ENCODE measurements at regions not wholly inside any gene's neighbourhood (a gene's known extent, or its start where the extent isn't known, plus 50 kb on each side); places are given as distances from the start of the nearest gene placed in this dataset.

DNA sequence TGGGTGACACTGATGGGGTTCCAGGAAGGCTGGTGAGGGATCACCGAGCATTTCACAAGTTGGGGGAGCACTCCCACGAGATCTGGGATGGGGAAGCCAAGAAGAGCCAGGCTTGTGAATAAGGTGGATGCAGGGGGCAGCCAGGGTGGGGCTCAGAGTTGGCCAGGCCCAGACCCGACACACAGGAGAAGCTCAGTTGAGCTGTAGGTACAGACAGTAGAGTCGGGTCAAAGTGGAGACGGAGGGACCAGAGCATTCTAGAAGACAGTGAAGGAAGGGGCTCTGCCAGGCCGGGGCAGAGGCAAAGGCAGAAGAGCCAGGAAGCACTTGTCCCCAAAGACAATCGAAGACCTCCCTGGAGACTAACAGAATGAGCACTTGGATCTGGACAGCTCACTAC lies 70.9 kb upstream of the BCL11B start (continued):
- TF ChIP-seq, protein P1, sequence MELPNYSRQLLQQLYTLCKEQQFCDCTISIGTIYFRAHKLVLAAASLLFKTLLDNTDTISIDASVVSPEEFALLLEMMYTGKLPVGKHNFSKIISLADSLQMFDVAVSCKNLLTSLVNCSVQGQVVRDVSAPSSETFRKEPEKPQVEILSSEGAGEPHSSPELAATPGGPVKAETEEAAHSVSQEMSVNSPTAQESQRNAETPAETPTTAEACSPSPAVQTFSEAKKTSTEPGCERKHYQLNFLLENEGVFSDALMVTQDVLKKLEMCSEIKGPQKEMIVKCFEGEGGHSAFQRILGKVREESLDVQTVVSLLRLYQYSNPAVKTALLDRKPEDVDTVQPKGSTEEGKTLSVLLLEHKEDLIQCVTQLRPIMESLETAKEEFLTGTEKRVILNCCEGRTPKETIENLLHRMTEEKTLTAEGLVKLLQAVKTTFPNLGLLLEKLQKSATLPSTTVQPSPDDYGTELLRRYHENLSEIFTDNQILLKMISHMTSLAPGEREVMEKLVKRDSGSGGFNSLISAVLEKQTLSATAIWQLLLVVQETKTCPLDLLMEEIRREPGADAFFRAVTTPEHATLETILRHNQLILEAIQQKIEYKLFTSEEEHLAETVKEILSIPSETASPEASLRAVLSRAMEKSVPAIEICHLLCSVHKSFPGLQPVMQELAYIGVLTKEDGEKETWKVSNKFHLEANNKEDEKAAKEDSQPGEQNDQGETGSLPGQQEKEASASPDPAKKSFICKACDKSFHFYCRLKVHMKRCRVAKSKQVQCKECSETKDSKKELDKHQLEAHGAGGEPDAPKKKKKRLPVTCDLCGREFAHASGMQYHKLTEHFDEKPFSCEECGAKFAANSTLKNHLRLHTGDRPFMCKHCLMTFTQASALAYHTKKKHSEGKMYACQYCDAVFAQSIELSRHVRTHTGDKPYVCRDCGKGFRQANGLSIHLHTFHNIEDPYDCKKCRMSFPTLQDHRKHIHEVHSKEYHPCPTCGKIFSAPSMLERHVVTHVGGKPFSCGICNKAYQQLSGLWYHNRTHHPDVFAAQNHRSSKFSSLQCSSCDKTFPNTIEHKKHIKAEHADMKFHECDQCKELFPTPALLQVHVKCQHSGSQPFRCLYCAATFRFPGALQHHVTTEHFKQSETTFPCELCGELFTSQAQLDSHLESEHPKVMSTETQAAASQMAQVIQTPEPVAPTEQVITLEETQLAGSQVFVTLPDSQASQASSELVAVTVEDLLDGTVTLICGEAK (IDR thresholded peaks at IDR 0.05; ENCODE audit: borderline replicate concordance): no peak
- TF ChIP-seq RAD51 (IDR thresholded peaks at IDR 0.05): no peak

DNA sequence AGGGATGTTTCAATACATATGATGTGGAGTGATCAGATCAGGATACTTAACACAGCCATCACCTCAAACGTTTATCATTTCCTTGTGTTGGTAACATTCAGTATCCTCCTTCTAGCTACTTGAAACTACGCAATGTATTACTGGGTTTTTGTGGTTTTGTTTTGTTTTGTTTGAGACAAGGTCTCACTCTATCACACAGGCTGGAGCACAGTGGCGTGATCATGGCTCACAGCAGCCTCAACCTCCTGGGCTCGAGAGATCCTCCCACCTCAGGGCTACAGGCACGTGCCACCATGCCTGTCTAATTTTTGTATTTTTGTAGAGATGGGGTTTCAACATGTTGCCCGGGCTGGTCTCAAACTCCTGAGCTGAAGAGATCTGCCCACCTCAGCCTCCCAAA lies 70.2 kb upstream of the BCL11B start:
- no peaks in the 10 kb centered on the region; a peak in 1 of 4 replicates for H3K27me3 ChIP-seq (replicated peaks in 1 of 2; ENCODE audit: control insufficient read depth in 2 of 2, insufficient read depth in 2 of 2, low read length in 1 of 2)
- intact Hi-C loops (cut with micrococcal nuclease; ENCODE audit: unreplicated experiment): no loop called here
- no peaks in the 10 kb centered on the region for H4K20me1 ChIP-seq (ENCODE audit: control insufficient read depth, insufficient read depth)
- ChIA-PET POLR2A (no interaction called here), SMC1A (ENCODE audit: uncharacterized antibody, unreplicated experiment) (no interaction called here), CTCF (interaction anchor here (1.0 kb wide), 1 partner anchor 22 kb away, joined by 3 read pairs; no protein-coding TSS in a partner anchor), RAD21 (ENCODE audit: unreplicated experiment) (no interaction called here)
- DNase-seq (ENCODE audit: low read depth, low spot score): no peak
- H3K36me3 ChIP-seq (ENCODE audit: control insufficient read depth in 2 of 2, insufficient read depth in 2 of 2, low read length in 1 of 2): no peaks in the 10 kb centered on the region
- BruUV-seq (replicated peaks): no TSS peak
- H3K4me1 ChIP-seq (ENCODE audit: control insufficient read depth, insufficient read depth, low read length): no peaks in the 10 kb centered on the region
- ATAC-seq: no peak
- no peak overlapping the region for H3K9ac ChIP-seq (ENCODE audit: control insufficient read depth, insufficient read depth, low read length)
- in situ Hi-C loops (cut with MboI): no loop called here
- WGBS (ENCODE audit: insufficient coverage, insufficient replicate concordance, low lambda C conversion rate, missing lambda C conversion rate): 0% methylated on average over 6 of the region's 6 CpGs
- H3K27ac ChIP-seq (ENCODE audit: control insufficient read depth, insufficient read depth): no peak overlapping the region
- H3K4me3 ChIP-seq: no peak overlapping the region
- H3K79me2 ChIP-seq (ENCODE audit: control insufficient read depth, insufficient read depth, low read length): no peaks in the 10 kb centered on the region
- H2AFZ ChIP-seq (ENCODE audit: control insufficient read depth, low read depth, low read length): no peak overlapping the region
- no peak overlapping the region for H3K4me2 ChIP-seq (ENCODE audit: control insufficient read depth, insufficient read depth)
- no peaks in the 10 kb centered on the region for H3K9me3 ChIP-seq (replicated peaks; ENCODE audit: control insufficient read depth, insufficient read depth, low read length)
- FAIRE-seq: no peak
- TF ChIP-seq IKZF2 (IDR thresholded peaks at IDR 0.05) (no peak), POLR2AphosphoS2 (IDR thresholded peaks at IDR 0.05; ENCODE audit: low read depth, low read length) (no peak), NFXL1 (IDR thresholded peaks at IDR 0.05; ENCODE audit: borderline replicate concordance) (no peak), SMC3 (IDR thresholded peaks at IDR 0.05; ENCODE audit: borderline replicate concordance, low read length) (no peak), PAX8 (IDR thresholded peaks at IDR 0.05) (no peak), SP1 (IDR thresholded peaks at IDR 0.05; ENCODE audit: low read depth, low read length) (no peak), CBX3 (IDR thresholded peaks at IDR 0.05; ENCODE audit: borderline replicate concordance, low read depth) (no peak), EED (IDR thresholded peaks at IDR 0.05; ENCODE audit: low read depth) (no peak)
- TF ChIP-seq, protein P2, sequence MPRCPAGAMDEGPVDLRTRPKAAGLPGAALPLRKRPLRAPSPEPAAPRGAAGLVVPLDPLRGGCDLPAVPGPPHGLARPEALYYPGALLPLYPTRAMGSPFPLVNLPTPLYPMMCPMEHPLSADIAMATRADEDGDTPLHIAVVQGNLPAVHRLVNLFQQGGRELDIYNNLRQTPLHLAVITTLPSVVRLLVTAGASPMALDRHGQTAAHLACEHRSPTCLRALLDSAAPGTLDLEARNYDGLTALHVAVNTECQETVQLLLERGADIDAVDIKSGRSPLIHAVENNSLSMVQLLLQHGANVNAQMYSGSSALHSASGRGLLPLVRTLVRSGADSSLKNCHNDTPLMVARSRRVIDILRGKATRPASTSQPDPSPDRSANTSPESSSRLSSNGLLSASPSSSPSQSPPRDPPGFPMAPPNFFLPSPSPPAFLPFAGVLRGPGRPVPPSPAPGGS (IDR thresholded peaks at IDR 0.05; ENCODE audit: borderline replicate concordance, insufficient read depth, low read depth, low read length, poor library complexity, severe bottlenecking): no peak
- TF ChIP-seq, protein P3, sequence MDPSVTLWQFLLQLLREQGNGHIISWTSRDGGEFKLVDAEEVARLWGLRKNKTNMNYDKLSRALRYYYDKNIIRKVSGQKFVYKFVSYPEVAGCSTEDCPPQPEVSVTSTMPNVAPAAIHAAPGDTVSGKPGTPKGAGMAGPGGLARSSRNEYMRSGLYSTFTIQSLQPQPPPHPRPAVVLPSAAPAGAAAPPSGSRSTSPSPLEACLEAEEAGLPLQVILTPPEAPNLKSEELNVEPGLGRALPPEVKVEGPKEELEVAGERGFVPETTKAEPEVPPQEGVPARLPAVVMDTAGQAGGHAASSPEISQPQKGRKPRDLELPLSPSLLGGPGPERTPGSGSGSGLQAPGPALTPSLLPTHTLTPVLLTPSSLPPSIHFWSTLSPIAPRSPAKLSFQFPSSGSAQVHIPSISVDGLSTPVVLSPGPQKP (IDR thresholded peaks at IDR 0.05; ENCODE audit: low read depth, low read length): no peak
- TF ChIP-seq, protein P4, sequence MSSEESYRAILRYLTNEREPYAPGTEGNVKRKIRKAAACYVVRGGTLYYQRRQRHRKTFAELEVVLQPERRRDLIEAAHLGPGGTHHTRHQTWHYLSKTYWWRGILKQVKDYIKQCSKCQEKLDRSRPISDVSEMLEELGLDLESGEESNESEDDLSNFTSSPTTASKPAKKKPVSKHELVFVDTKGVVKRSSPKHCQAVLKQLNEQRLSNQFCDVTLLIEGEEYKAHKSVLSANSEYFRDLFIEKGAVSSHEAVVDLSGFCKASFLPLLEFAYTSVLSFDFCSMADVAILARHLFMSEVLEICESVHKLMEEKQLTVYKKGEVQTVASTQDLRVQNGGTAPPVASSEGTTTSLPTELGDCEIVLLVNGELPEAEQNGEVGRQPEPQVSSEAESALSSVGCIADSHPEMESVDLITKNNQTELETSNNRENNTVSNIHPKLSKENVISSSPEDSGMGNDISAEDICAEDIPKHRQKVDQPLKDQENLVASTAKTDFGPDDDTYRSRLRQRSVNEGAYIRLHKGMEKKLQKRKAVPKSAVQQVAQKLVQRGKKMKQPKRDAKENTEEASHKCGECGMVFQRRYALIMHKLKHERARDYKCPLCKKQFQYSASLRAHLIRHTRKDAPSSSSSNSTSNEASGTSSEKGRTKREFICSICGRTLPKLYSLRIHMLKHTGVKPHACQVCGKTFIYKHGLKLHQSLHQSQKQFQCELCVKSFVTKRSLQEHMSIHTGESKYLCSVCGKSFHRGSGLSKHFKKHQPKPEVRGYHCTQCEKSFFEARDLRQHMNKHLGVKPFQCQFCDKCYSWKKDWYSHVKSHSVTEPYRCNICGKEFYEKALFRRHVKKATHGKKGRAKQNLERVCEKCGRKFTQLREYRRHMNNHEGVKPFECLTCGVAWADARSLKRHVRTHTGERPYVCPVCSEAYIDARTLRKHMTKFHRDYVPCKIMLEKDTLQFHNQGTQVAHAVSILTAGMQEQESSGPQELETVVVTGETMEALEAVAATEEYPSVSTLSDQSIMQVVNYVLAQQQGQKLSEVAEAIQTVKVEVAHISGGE (CRISPR knock-in tag; IDR thresholded peaks at IDR 0.05): no peak
